H9 (cell line): ENCODE measurements at regions not wholly inside any gene's neighbourhood (a gene's known extent, or its start where the extent isn't known, plus 50 kb on each side); places are given as distances from the start of the nearest gene placed in this dataset.

ENCODE experiments used
- DNase-seq: peaks from one replicate; pipeline ENCODE4 v3.0.0-alpha.2; 2017
- H2AFZ ChIP-seq: one replicate; pipeline ENCODE4 v1.6.1; 2013; ENCODE audit warnings: mild to moderate bottlenecking, low read length, control low read depth, moderate library complexity
- H2AK5ac ChIP-seq: 2 replicates; pipeline ENCODE4 v1.6.1; 2013; ENCODE audit warnings: low read length, control low read depth, mixed read lengths; ENCODE audit not compliant: insufficient read length
- H2BK120ac ChIP-seq: one replicate; pipeline ENCODE4 v1.6.1; 2013; ENCODE audit warnings: low read depth, mild to moderate bottlenecking, low read length, control low read depth, inconsistent platforms; ENCODE audit not compliant: poor library complexity, severe bottlenecking
- H2BK12ac ChIP-seq: 2 replicates; pipeline ENCODE4 v1.6.1; 2013; ENCODE audit warnings: low read length, control low read depth, mixed read lengths, low read depth; ENCODE audit not compliant: insufficient read length
- H2BK15ac ChIP-seq: 2 replicates; pipeline ENCODE4 v1.6.1; 2013; ENCODE audit warnings: low read depth, low read length, control low read depth
- H2BK20ac ChIP-seq: one replicate; pipeline ENCODE4 v1.6.1; 2013; ENCODE audit warnings: low read depth, mild to moderate bottlenecking, low read length, control low read depth, inconsistent platforms; ENCODE audit not compliant: poor library complexity, severe bottlenecking
- H2BK5ac ChIP-seq: 2 replicates; pipeline ENCODE4 v1.6.1; 2013; ENCODE audit warnings: low read length, control low read depth, mixed read lengths; ENCODE audit not compliant: insufficient read length
- H3K14ac ChIP-seq: 2 replicates; pipeline ENCODE4 v1.6.1; 2013; ENCODE audit warnings: low read length, control low read depth; ENCODE audit not compliant: insufficient read depth
- H3K18ac ChIP-seq: 2 replicates; pipeline ENCODE4 v1.6.1; 2013; ENCODE audit warnings: low read depth, mild to moderate bottlenecking, mixed read lengths, low read length, control low read depth; ENCODE audit not compliant: insufficient read length
- H3K23ac ChIP-seq: 2 replicates; pipeline ENCODE4 v1.6.1; 2013; ENCODE audit warnings: low read length, control low read depth, mixed read lengths, low read depth; ENCODE audit not compliant: insufficient read length
- H3K23me2 ChIP-seq: 2 replicates; pipeline ENCODE4 v1.6.1; 2013; ENCODE audit warnings: low read depth, mild to moderate bottlenecking, mixed read lengths, low read length, control low read depth; ENCODE audit not compliant: insufficient read length, poor library complexity, severe bottlenecking
- H3K27ac ChIP-seq: 2 replicates; pipeline ENCODE4 v1.5.1; 2013; ENCODE audit warnings: low read length, control low read depth, mixed read lengths, low read depth; ENCODE audit not compliant: insufficient read length
- H3K27me3 ChIP-seq: 2 replicates; pipeline ENCODE4 v1.6.1; 2013; ENCODE audit warnings: low read length, control low read depth, inconsistent platforms; ENCODE audit not compliant: insufficient read depth
- H3K4ac ChIP-seq: 2 replicates; pipeline ENCODE4 v1.6.1; 2013; ENCODE audit warnings: low read depth, mild to moderate bottlenecking, control low read depth, inconsistent platforms, low read length, moderate library complexity
- H3K4me1 ChIP-seq: 2 replicates; pipeline ENCODE4 v1.6.1; 2013; ENCODE audit warnings: low read length, control low read depth, inconsistent platforms; ENCODE audit not compliant: insufficient read depth
- H3K4me2 ChIP-seq: 2 replicates; pipeline ENCODE4 v1.6.1; 2013; ENCODE audit warnings: low read length, control low read depth, mixed read lengths; ENCODE audit not compliant: insufficient read length, insufficient read depth
- H3K56ac ChIP-seq: 2 replicates; pipeline ENCODE4 v1.6.1; 2013; ENCODE audit warnings: low read depth, mild to moderate bottlenecking, mixed read lengths, low read length, control low read depth; ENCODE audit not compliant: insufficient read length
- H3K79me1 ChIP-seq: 2 replicates; pipeline ENCODE4 v1.6.1; 2013; ENCODE audit warnings: low read depth, mild to moderate bottlenecking, moderate library complexity, low read length, control low read depth, inconsistent platforms; ENCODE audit not compliant: insufficient read depth, poor library complexity, severe bottlenecking
- H3K79me2 ChIP-seq: 2 replicates; pipeline ENCODE4 v1.6.1; 2013; ENCODE audit warnings: low read length, control low read depth, inconsistent platforms; ENCODE audit not compliant: insufficient read depth
- H3K9ac ChIP-seq: 2 replicates; pipeline ENCODE4 v1.6.1; 2013; ENCODE audit warnings: low read length, control low read depth, mixed read lengths; ENCODE audit not compliant: insufficient read length; ENCODE audit errors: extremely low read depth
- H3K9me3 ChIP-seq: one replicate; pipeline ENCODE4 v1.6.1; 2013; ENCODE audit warnings: low read depth, low read length, inconsistent platforms; ENCODE audit not compliant: control insufficient read depth
- H3T11ph ChIP-seq: one replicate; pipeline ENCODE4 v1.6.1; 2013; ENCODE audit warnings: mild to moderate bottlenecking, low read length, control low read depth, inconsistent platforms
- H4K20me1 ChIP-seq: one replicate; pipeline ENCODE4 v1.6.1; 2013; ENCODE audit not compliant: control insufficient read depth, insufficient read length, insufficient read depth
- H4K5ac ChIP-seq: 2 replicates; pipeline ENCODE4 v1.6.1; 2013; ENCODE audit warnings: low read depth, mild to moderate bottlenecking, mixed read lengths, low read length, control low read depth; ENCODE audit not compliant: insufficient read length
- H4K8ac ChIP-seq: replicated peaks from 2 replicates; pipeline ENCODE4 v1.6.1; 2013; ENCODE audit warnings: low read length, control low read depth, mixed read lengths, low read depth; ENCODE audit not compliant: insufficient read length
- H4K91ac ChIP-seq: 2 replicates; pipeline ENCODE4 v1.6.1; 2013; ENCODE audit warnings: low read depth, mild to moderate bottlenecking, moderate library complexity, mixed read lengths, low read length, control low read depth; ENCODE audit not compliant: insufficient read length
- H3K27ac Mint-ChIP-seq, 3 experiments: 2 replicates in 2 of 3; 3 replicates in 1 of 3; pipeline ENCODE4 v1.8.0; 2020 to 2021; ENCODE audit warnings: mixed read lengths in 3 of 3, mild to moderate bottlenecking in 1 of 3, moderate library complexity in 1 of 3
- H3K27me3 Mint-ChIP-seq: 2 replicates; pipeline ENCODE4 v1.8.0; 2021; ENCODE audit warnings: low read depth, mild to moderate bottlenecking, moderate library complexity, mixed read lengths
- H3K36me3 Mint-ChIP-seq, 3 experiments: 2 replicates in 2 of 3; 3 replicates in 1 of 3; pipeline ENCODE4 v1.8.0; 2020 to 2021; ENCODE audit warnings: low read depth in 3 of 3, mixed read lengths in 3 of 3; ENCODE audit not compliant: insufficient read depth in 1 of 3
- H3K4me1 Mint-ChIP-seq, 2 experiments: 2 replicates each; pipeline ENCODE4 v1.8.0; 2020; ENCODE audit warnings: mixed read lengths in 2 of 2
- H3K4me3 Mint-ChIP-seq, 2 experiments: 2 replicates in 1 of 2; 3 replicates in 1 of 2; pipeline ENCODE4 v1.8.0; 2020 to 2021; ENCODE audit warnings: mild to moderate bottlenecking in 2 of 2, mixed read lengths in 2 of 2, moderate library complexity in 1 of 2
- H3K9me3 Mint-ChIP-seq, 2 experiments: 2 replicates in 1 of 2; 3 replicates in 1 of 2; pipeline ENCODE4 v1.8.0; 2020; ENCODE audit warnings: mild to moderate bottlenecking in 2 of 2, mixed read lengths in 2 of 2, moderate library complexity in 1 of 2
- CTCF ChIP-seq: fragments of 200-600 bp; sonication (generic); conservative IDR thresholded peaks from 3 replicates; pipeline ENCODE4 v1.8.0; 2021; ENCODE audit warnings: antibody characterized with exemption, mild to moderate bottlenecking
- WGBS: extraction: QIAGEN DNeasy Blood & Tissue Kit; methylation state at CpG from one replicate; pipeline ENCODE4 v1.1.7; 2013; ENCODE audit warnings: missing lambda C conversion rate, low lambda C conversion rate, mixed read lengths; ENCODE audit not compliant: insufficient read length; ENCODE audit errors: extremely low coverage; 5-methylcytosine and 5-hydroxymethylcytosine counted together

GRCh38 chr18:72174972-72175649 is 369.0 kb downstream of the CBLN2 start:
- no peaks in the 10 kb centered on the region for H3K4me1 ChIP-seq
- H3K79me1 ChIP-seq, result no peaks in the 10 kb centered on the region
- no peak overlapping the region for H4K8ac ChIP-seq
- no peak overlapping the region for H2AFZ ChIP-seq
- H3K4me1 Mint-ChIP-seq, result no peaks in the 10 kb centered on the region
- peaks cover 0 to 2% of the 10 kb centered on the region in 2 experiments; a peak in 2 of 5 replicates for H3K9me3 Mint-ChIP-seq
- H3K14ac ChIP-seq, result no peak overlapping the region
- no peaks in the 10 kb centered on the region for H3K27me3 Mint-ChIP-seq
- no peaks in the 10 kb centered on the region for H4K20me1 ChIP-seq
- H2AK5ac ChIP-seq, result no peak overlapping the region
- no peak overlapping the region for H2BK5ac ChIP-seq
- H3K9ac ChIP-seq, result no peak overlapping the region
- TF ChIP-seq CTCF, result no peak
- no peak overlapping the region for H3K56ac ChIP-seq
- no peak overlapping the region for H4K5ac ChIP-seq
- no peaks in the 10 kb centered on the region for H3K79me2 ChIP-seq
- H3K4ac ChIP-seq, result no peak overlapping the region
- H3K9me3 ChIP-seq, result no peaks in the 10 kb centered on the region
- no CpG with 5 or more reads among the region's 3 CpGs for WGBS
- H3K18ac ChIP-seq, result no peak overlapping the region
- no peak overlapping the region for H3T11ph ChIP-seq
- H2BK15ac ChIP-seq, result no peak overlapping the region
- H2BK20ac ChIP-seq, result no peak overlapping the region
- no peak overlapping the region for H3K27ac ChIP-seq
- H3K4me3 Mint-ChIP-seq, result no peak overlapping the region
- H4K91ac ChIP-seq, result no peak overlapping the region
- peaks cover 0 to 3% (median 2%) of the 10 kb centered on the region in 3 experiments; a peak in 3 of 7 replicates for H3K36me3 Mint-ChIP-seq
- H2BK12ac ChIP-seq, result no peak overlapping the region
- no peaks in the 10 kb centered on the region for H3K27me3 ChIP-seq
- H3K27ac Mint-ChIP-seq, result no peak overlapping the region
- H3K23ac ChIP-seq, result no peak overlapping the region
- H3K4me2 ChIP-seq, result no peak overlapping the region
- DNase-seq, result no peak
- H3K23me2 ChIP-seq, result no peaks in the 10 kb centered on the region
- H2BK120ac ChIP-seq, result no peak overlapping the region
